ENCODE measurements at regions not wholly inside any gene's neighbourhood (a gene's known extent, or its start where the extent isn't known, plus 50 kb on each side); places are given as distances from the start of the nearest gene placed in this dataset.
"Not testable (repeated sequence)": the region's sequence is repeated elsewhere in the genome, so short reads cannot be mapped to it uniquely, and the experiment has no call there.

DNA sequence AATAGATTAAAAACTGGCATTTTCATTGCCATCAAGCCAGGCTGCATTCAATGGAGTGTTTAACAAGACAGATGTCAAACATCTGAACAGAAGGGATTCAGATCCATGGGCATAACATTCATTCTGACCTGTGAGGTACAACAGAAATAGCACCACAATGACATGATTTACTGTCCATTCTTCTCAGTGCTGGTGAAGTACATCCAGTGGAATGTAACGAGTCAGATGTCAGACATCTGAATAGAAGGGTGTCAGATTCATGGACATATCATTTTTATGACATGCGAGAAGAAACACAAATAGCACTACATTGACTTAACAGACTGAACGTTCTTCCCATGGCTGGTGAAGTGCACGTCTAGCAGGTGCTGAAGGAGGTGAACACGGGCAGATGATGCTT is 186.4 kb downstream of the PPP4R3C start:
- no peak overlapping the region for H3K4me3 Mint-ChIP-seq
- no peaks in the 10 kb centered on the region for H3K27me3 Mint-ChIP-seq (ENCODE audit: low read depth)
- peaks cover 2% of the 10 kb centered on the region for H3K4me1 Mint-ChIP-seq
- no peak for DNase-seq (ENCODE audit: low spot score in 2 of 2, unreplicated experiment in 2 of 2)
- no peak overlapping the region for H3K27ac Mint-ChIP-seq
- H3K9me3 Mint-ChIP-seq, result peaks cover 49% of the 10 kb centered on the region
- TF ChIP-seq, protein P1, sequence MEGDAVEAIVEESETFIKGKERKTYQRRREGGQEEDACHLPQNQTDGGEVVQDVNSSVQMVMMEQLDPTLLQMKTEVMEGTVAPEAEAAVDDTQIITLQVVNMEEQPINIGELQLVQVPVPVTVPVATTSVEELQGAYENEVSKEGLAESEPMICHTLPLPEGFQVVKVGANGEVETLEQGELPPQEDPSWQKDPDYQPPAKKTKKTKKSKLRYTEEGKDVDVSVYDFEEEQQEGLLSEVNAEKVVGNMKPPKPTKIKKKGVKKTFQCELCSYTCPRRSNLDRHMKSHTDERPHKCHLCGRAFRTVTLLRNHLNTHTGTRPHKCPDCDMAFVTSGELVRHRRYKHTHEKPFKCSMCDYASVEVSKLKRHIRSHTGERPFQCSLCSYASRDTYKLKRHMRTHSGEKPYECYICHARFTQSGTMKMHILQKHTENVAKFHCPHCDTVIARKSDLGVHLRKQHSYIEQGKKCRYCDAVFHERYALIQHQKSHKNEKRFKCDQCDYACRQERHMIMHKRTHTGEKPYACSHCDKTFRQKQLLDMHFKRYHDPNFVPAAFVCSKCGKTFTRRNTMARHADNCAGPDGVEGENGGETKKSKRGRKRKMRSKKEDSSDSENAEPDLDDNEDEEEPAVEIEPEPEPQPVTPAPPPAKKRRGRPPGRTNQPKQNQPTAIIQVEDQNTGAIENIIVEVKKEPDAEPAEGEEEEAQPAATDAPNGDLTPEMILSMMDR (IDR thresholded peaks at IDR 0.05; ENCODE audit: unreplicated experiment), result no peak
- peaks cover 3% of the 10 kb centered on the region for H3K36me3 Mint-ChIP-seq

DNA sequence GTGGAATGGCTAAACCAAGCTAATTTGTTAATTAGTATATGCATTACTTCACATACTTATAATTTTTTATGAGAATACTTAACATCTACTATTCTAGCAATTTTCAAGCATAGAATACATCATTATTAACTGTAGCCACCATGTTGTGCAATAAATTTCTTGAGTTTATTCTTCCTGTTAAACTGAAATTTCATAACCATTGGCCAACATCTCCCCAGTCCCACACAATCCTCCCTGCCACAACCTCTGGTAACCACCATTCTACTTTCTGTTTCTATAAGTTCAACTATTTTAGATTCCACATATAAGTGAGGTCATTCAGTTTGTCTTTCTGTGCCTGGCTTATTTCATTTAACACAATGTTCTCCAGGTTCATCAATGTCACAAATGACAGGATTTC is 208.5 kb downstream of the PPP4R3C start:
- TF ChIP-seq, protein P1 (IDR thresholded peaks at IDR 0.05; ENCODE audit: unreplicated experiment), result no peak
- H3K4me3 Mint-ChIP-seq, result no peak overlapping the region
- no peaks in the 10 kb centered on the region for H3K27me3 Mint-ChIP-seq (ENCODE audit: low read depth)
- H3K9me3 Mint-ChIP-seq, result peaks cover 44% of the 10 kb centered on the region
- no peaks in the 10 kb centered on the region for H3K36me3 Mint-ChIP-seq
- DNase-seq (ENCODE audit: low spot score in 2 of 2, unreplicated experiment in 2 of 2), result no peak
- H3K27ac Mint-ChIP-seq, result no peak overlapping the region
- no peaks in the 10 kb centered on the region for H3K4me1 Mint-ChIP-seq

DNA sequence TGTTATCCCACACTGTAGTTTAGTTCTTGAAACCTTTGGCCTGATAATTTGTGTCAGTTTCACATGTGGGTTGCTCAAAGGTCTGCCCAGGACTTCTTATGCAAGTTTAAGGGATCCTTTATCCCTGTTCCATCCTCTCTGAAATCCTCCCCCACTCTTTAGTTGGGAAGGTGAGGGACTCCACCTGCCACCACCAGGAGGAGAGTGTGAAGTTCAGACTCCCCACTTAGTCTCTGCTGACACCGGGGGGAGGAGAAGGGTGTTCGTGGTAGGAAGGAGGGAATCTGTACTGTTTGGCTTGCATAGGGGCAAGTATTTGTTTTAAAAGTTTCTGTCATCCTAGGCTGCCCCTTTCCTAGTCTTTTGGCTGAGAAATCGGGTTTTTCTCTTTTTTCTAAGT is 211.8 kb downstream of the PPP4R3C start:
- Mint-ChIP-seq H3K4me3 (no peak overlapping the region), H3K36me3 (no peaks in the 10 kb centered on the region), H3K27ac (no peak overlapping the region), H3K9me3 (peaks cover 36% of the 10 kb centered on the region), H3K4me1 (no peaks in the 10 kb centered on the region), H3K27me3 (ENCODE audit: low read depth) (no peaks in the 10 kb centered on the region)
- TF ChIP-seq, protein P1 (IDR thresholded peaks at IDR 0.05; ENCODE audit: unreplicated experiment), result no peak
- no peak for DNase-seq (ENCODE audit: low spot score in 2 of 2, unreplicated experiment in 2 of 2)

DNA sequence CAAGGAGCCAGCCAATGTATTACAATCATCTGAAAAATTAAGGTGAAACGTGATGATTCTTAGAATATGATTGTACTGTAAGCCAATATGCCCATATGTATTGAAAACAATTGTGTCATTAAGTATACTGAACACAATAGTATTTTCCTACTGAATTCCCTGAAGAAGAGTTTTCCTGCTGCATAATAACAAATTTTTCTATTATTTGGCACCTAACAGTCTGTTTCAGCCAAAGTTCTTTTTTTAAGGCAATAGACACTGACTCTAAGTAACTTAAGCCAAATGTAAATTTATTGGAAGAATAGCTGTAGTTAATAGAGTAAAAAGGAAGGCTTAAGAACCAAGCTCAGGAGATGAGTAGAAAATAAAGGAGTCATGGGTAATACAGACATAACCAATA is 220.6 kb downstream of the PPP4R3C start:
- TF ChIP-seq, protein P1 (IDR thresholded peaks at IDR 0.05; ENCODE audit: unreplicated experiment), result no peak
- Mint-ChIP-seq H3K4me1 (no peaks in the 10 kb centered on the region), H3K36me3 (peaks cover 15% of the 10 kb centered on the region), H3K4me3 (no peak overlapping the region), H3K9me3 (peaks cover 66% of the 10 kb centered on the region), H3K27me3 (ENCODE audit: low read depth) (no peaks in the 10 kb centered on the region), H3K27ac (no peak overlapping the region)
- no peak for DNase-seq (ENCODE audit: low spot score in 2 of 2, unreplicated experiment in 2 of 2)

DNA sequence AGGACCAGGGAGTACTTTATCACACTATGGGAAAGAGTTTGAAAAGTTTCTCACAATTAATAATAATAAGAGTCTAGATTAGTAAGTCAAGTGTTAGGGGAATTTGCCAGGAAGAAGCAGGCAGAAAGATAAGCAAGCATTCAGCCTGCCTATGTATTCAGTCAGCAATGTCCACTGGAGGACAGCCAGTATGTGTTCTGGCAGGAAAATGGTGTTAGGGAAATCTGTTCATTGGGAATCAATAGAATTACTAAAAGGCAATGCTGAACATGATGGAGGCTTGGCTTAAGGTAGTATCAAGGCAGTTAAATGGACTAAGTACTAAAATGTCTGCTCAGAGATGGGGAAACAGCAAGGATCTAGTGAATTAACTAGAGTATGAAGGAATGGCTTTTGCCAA is 221.2 kb downstream of the PPP4R3C start:
- H3K4me3 Mint-ChIP-seq, result no peak overlapping the region
- no peaks in the 10 kb centered on the region for H3K4me1 Mint-ChIP-seq
- H3K9me3 Mint-ChIP-seq, result peaks cover 66% of the 10 kb centered on the region
- TF ChIP-seq, protein P1 (IDR thresholded peaks at IDR 0.05; ENCODE audit: unreplicated experiment), result no peak
- H3K36me3 Mint-ChIP-seq, result peaks cover 15% of the 10 kb centered on the region
- no peaks in the 10 kb centered on the region for H3K27me3 Mint-ChIP-seq (ENCODE audit: low read depth)
- no peak overlapping the region for H3K27ac Mint-ChIP-seq
- no peak for DNase-seq (ENCODE audit: low spot score in 2 of 2, unreplicated experiment in 2 of 2)

DNA sequence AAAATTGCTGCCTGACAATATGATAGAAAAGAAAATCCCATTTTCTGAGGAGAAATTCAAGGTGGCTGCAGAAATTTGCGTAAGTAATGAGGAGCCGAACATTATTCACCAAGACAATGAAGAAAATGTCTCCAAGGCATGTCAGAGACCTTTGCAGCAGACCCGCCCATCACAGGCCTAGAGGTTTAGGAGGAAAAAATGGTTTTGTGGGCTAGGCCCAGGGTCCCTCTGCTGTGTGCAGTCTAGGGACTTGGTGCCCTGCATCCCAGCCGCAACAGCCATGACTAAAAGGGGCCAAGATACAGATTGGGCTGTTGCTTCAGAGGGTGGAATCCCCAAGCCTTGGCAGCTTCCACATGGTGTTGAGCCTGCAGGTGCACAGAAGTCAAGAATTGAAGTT is 223.1 kb downstream of the PPP4R3C start:
- peaks cover 15% of the 10 kb centered on the region for H3K36me3 Mint-ChIP-seq
- not testable (repeated sequence) for H3K4me3 Mint-ChIP-seq; H3K4me1 Mint-ChIP-seq; DNase-seq (ENCODE audit: low spot score in 2 of 2, unreplicated experiment in 2 of 2); H3K27ac Mint-ChIP-seq; H3K27me3 Mint-ChIP-seq (ENCODE audit: low read depth)
- H3K9me3 Mint-ChIP-seq, result peaks cover 55% of the 10 kb centered on the region
